HCT116 (cell line): ENCODE measurements at regions not wholly inside any gene's neighbourhood (a gene's known extent, or its start where the extent isn't known, plus 50 kb on each side); places are given as distances from the start of the nearest gene placed in this dataset.

Experiments used
- ATAC-seq: fragments of 200-7000 bp; cut with Tn5 transposase; 2 replicates; pipeline ENCODE4 v1.9.1; 2020; ENCODE audit warnings: mild to moderate bottlenecking, moderate library complexity
- BruUV-seq: library from RNA; stranded (reverse); fragments of 400-500 nt; replicated peaks from 2 replicates; lab custom pipeline; 2021; lab: Mats Ljungman, UMichigan
- CTCF ChIA-PET: fragments of 300-600 bp; sonication (Branson Sonifier 250); formaldehyde crosslinking; loops from one replicate; lab custom pipeline; 2021; ENCODE audit warnings: antibody characterized with exemption; lab: Charles Lee
- POLR2A ChIA-PET: fragments of 300-600, 350-600 bp; sonication (Branson Sonifier 250); formaldehyde crosslinking; loops from one replicate; lab custom pipeline; 2021; ENCODE audit warnings: antibody characterized with exemption; lab: Charles Lee
- RAD21 ChIA-PET, 2 experiments: fragments of 300-600 bp; sonication (Branson Sonifier 250); formaldehyde crosslinking; loops; one replicate each; lab custom pipeline; 2023; ENCODE audit warnings: low total read pairs in 2 of 2; ENCODE audit not compliant: uncharacterized antibody in 2 of 2, unreplicated experiment in 2 of 2, low non-redundant PET in 1 of 2; lab: Charles Lee
- DNase-seq: peaks from one replicate; pipeline ENCODE4 v3.0.0-alpha.2; 2010; ENCODE audit warnings: low read depth, low spot score
- H2AFZ ChIP-seq: fragments of 200-600 bp; shearing (Covaris generic), sonication (generic); 2 replicates; pipeline ENCODE4 v1.6.1; 2017; ENCODE audit warnings: low read depth, mixed run types, mixed read lengths, antibody characterized with exemption, low read length; ENCODE audit not compliant: poor library complexity, severe bottlenecking
- H3K27ac ChIP-seq: 2 replicates; pipeline ENCODE4 v1.5.1; 2012; ENCODE audit warnings: low read depth, low read length
- H3K27me3 ChIP-seq: fragments of 200-600 bp; sonication (generic); 2 replicates; pipeline ENCODE4 v1.6.1; 2016; ENCODE audit warnings: mixed run types, low read length, mixed read lengths; ENCODE audit not compliant: insufficient read depth
- H3K36me3 ChIP-seq, 2 experiments: fragments of 200-500 bp in 1 of 2; fragments of 200-600 bp in 1 of 2; sonication (Bioruptor generic) in 1 of 2; sonication (generic) in 1 of 2; 2 replicates each; pipeline versions ENCODE4 v1.5.1 to v1.6.1; 2014 to 2016; ENCODE audit warnings: low read length in 2 of 2, inconsistent platforms in 1 of 2, mixed read lengths in 1 of 2, mixed run types in 1 of 2; ENCODE audit not compliant: insufficient read depth in 2 of 2, control insufficient read depth in 1 of 2
- H3K4me1 ChIP-seq, 2 experiments: fragments of 200-600 bp in 1 of 2; sonication (generic) in 1 of 2; 2 replicates each; pipeline versions ENCODE4 v1.5.1 to v1.6.1; 2012 to 2017; ENCODE audit warnings: low read length in 2 of 2, inconsistent platforms in 1 of 2, mild to moderate bottlenecking in 1 of 2, mixed read lengths in 1 of 2, mixed run types in 1 of 2, moderate library complexity in 1 of 2; ENCODE audit not compliant: insufficient read depth in 2 of 2, control insufficient read depth in 1 of 2
- H3K4me2 ChIP-seq: fragments of 200-600 bp; sonication (generic); 2 replicates; pipeline ENCODE4 v1.6.1; 2017; ENCODE audit warnings: mixed run types, low read length, mixed read lengths
- H3K4me3 ChIP-seq, 2 experiments: fragments of 200-600 bp in 1 of 2; sonication (generic) in 1 of 2; replicated peaks in 1 of 2; 2 replicates each; pipeline ENCODE4 v1.5.1; 2011 to 2016; ENCODE audit warnings: low read length in 2 of 2, control low read depth in 1 of 2, low read depth in 1 of 2, mild to moderate bottlenecking in 1 of 2, mixed read lengths in 1 of 2, mixed run types in 1 of 2
- H3K79me2 ChIP-seq: fragments of 200-600 bp; sonication (generic); 2 replicates; pipeline ENCODE4 v1.6.1; 2017; ENCODE audit warnings: mild to moderate bottlenecking, mixed run types, low read length, moderate library complexity, mixed read lengths; ENCODE audit not compliant: insufficient read depth
- H3K9ac ChIP-seq: fragments of 200-600 bp; sonication (generic); 2 replicates; pipeline ENCODE4 v1.6.1; 2016; ENCODE audit warnings: low read length, mixed read lengths
- H3K9me2 ChIP-seq: fragments of 200-600 bp; sonication (generic), shearing (Covaris generic); 2 replicates; pipeline ENCODE4 v1.6.1; 2017; ENCODE audit warnings: mixed run types, mild to moderate bottlenecking, moderate library complexity; ENCODE audit not compliant: insufficient read depth
- H3K9me3 ChIP-seq, 2 experiments: fragments of 200-500 bp in 1 of 2; fragments of 200-600 bp in 1 of 2; sonication (Bioruptor generic) in 1 of 2; sonication (generic) in 1 of 2; 2 replicates each; pipeline ENCODE4 v1.6.1; 2014 to 2017; ENCODE audit warnings: low read length in 2 of 2, mixed read lengths in 2 of 2, inconsistent platforms in 1 of 2, low read depth in 1 of 2, mild to moderate bottlenecking in 1 of 2, mixed run types in 1 of 2, moderate library complexity in 1 of 2; ENCODE audit not compliant: control insufficient read depth in 1 of 2, insufficient read depth in 1 of 2
- H4K20me1 ChIP-seq: fragments of 200-600 bp; sonication (generic), shearing (Covaris generic); 2 replicates; pipeline ENCODE4 v1.6.1; 2017; ENCODE audit warnings: mixed run types, mild to moderate bottlenecking, moderate library complexity; ENCODE audit not compliant: insufficient read depth
- ATF3 ChIP-seq: IDR thresholded peaks from 2 replicates; pipeline ENCODE4 v1.6.1; 2012
- CBX3 ChIP-seq: IDR thresholded peaks from 2 replicates; pipeline ENCODE4 v1.6.1; 2012; ENCODE audit warnings: low read depth
- CTCF ChIP-seq, 3 experiments: fragments of 200-600 bp in 1 of 3; sonication (generic) in 1 of 3; IDR thresholded peaks in 2 of 3; conservative IDR thresholded peaks in 1 of 3; 2 replicates each; pipeline ENCODE4 v1.5.1; 2012 to 2017; ENCODE audit warnings: low read depth in 2 of 3, low read length in 2 of 3, antibody characterized with exemption in 1 of 3, borderline replicate concordance in 1 of 3, control low read depth in 1 of 3, mild to moderate bottlenecking in 1 of 3, mixed read lengths in 1 of 3, mixed run types in 1 of 3, moderate library complexity in 1 of 3; ENCODE audit not compliant: insufficient read depth in 1 of 3
- ELF1 ChIP-seq: IDR thresholded peaks from 2 replicates; pipeline ENCODE4 v1.6.1; 2012; ENCODE audit warnings: low read depth, borderline replicate concordance
- FOSL1 ChIP-seq: IDR thresholded peaks from 2 replicates; pipeline ENCODE4 v1.6.1; 2012; ENCODE audit warnings: low read depth
- JUND ChIP-seq: IDR thresholded peaks from 2 replicates; pipeline ENCODE4 v1.6.1; 2012
- SIN3A ChIP-seq: IDR thresholded peaks from 2 replicates; pipeline ENCODE4 v1.6.1; 2012; ENCODE audit warnings: low read depth
- SP1 ChIP-seq: IDR thresholded peaks from 2 replicates; pipeline ENCODE4 v1.6.1; 2012; ENCODE audit warnings: low read depth
- TCF7L2 ChIP-seq: IDR thresholded peaks from 2 replicates; pipeline ENCODE4 v1.7.0; 2011; ENCODE audit warnings: borderline replicate concordance, inconsistent platforms; ENCODE audit not compliant: insufficient read depth, insufficient read length; ENCODE audit errors: extremely low read depth
- ZBTB33 ChIP-seq: IDR thresholded peaks from 2 replicates; pipeline ENCODE4 v1.6.1; 2011; ENCODE audit warnings: mild to moderate bottlenecking, low read length, moderate library complexity; ENCODE audit not compliant: insufficient replicate concordance; ENCODE audit errors: extremely low read depth
- ZNF274 ChIP-seq: fragments of 200-500 bp; sonication (Bioruptor generic); IDR thresholded peaks from 2 replicates; pipeline ENCODE4 v1.6.1; 2014; ENCODE audit warnings: mild to moderate bottlenecking, low read depth, low read length, inconsistent platforms
- intact Hi-C: fragments of 100-400 bp; cut with micrococcal nuclease; formaldehyde crosslinking; loops from 2 replicates; pipeline ENCODE4 v1.10.0; 2022

- Histone ChIP-seq H4K20me1 (no peaks in the 10 kb centered on the region), H3K4me2 (no peak overlapping the region), H3K79me2 (no peaks in the 10 kb centered on the region), H3K4me3 (no peak overlapping the region), H3K9me3 (no peaks in the 10 kb centered on the region), H2AFZ (no peak overlapping the region), H3K27me3 (no peaks in the 10 kb centered on the region), H3K36me3 (no peaks in the 10 kb centered on the region), H3K9ac (no peak overlapping the region), H3K27ac (no peak overlapping the region)
- CTCF ChIA-PET: no interaction called here
- DNase-seq: no peak
- no TSS peak for BruUV-seq
- intact Hi-C loops: no loop called here
- TF ChIP-seq TCF7L2: no peak
- no peak for TF ChIP-seq ZBTB33
- TF ChIP-seq ATF3: no peak
- no peak for TF ChIP-seq FOSL1
- TF ChIP-seq SP1: no peak
- no peak for TF ChIP-seq CBX3
- no peak for TF ChIP-seq CTCF (IDR thresholded peaks at IDR 0.05 in 2 of 3, conservative IDR thresholded peaks at IDR 0.05 in 1 of 3; ENCODE audit: borderline replicate concordance in 1 of 3, insufficient read depth in 1 of 3, low read depth in 2 of 3, low read length in 2 of 3)
- TF ChIP-seq SIN3A: no peak
- TF ChIP-seq ELF1: no peak
- TF ChIP-seq ZNF274: no peak
- no peak for TF ChIP-seq JUND
- TF ChIP-seq, all 23 proteins: peak for 0
- RAD21 ChIA-PET: no interaction called here
- Histone ChIP-seq H3K4me1 (peaks cover 0 to 6% of the 10 kb centered on the region in 2 experiments; a peak in 2 of 4 replicates), H3K9me2 (no peaks in the 10 kb centered on the region)
- ATAC-seq: no peak
- POLR2A ChIA-PET: no interaction called here
Measured at GRCh38 chr16:11485676-11486075, 101.0 kb downstream of the LITAF start.
